Neutrophil (primary cell): ENCODE measurements at regions not wholly inside any gene's neighbourhood (a gene's known extent, or its start where the extent isn't known, plus 50 kb on each side); places are given as distances from the start of the nearest gene placed in this dataset.

Experiments
- H3K27ac ChIP-seq: fragments of 200-600 bp; sonication (generic); 2 replicates; pipeline ENCODE4 v1.5.1; 2016; ENCODE audit warnings: mild to moderate bottlenecking, moderate library complexity
- H3K27me3 ChIP-seq: fragments of 200-600 bp; sonication (generic); 2 replicates; pipeline ENCODE4 v1.6.0; 2016; ENCODE audit warnings: mild to moderate bottlenecking
- H3K36me3 ChIP-seq: fragments of 200-600 bp; sonication (generic); 2 replicates; pipeline ENCODE4 v1.5.1; 2017
- H3K4me1 ChIP-seq, 2 experiments: fragments of 200-600 bp in 1 of 2; sonication (generic) in 1 of 2; 1 replicate in 1 of 2; 2 replicates in 1 of 2; pipeline versions ENCODE4 v1.5.1 to v1.6.1; 2013 to 2016; ENCODE audit warnings: low read depth in 1 of 2, low read length in 1 of 2, mild to moderate bottlenecking in 1 of 2, moderate library complexity in 1 of 2; ENCODE audit not compliant: control insufficient read depth in 1 of 2, insufficient read depth in 1 of 2
- H3K4me3 ChIP-seq, 2 experiments: fragments of 200-600 bp in 1 of 2; sonication (generic) in 1 of 2; 1 replicate in 1 of 2; 2 replicates in 1 of 2; pipeline ENCODE4 v1.5.1; 2013 to 2016; ENCODE audit warnings: low read depth in 1 of 2, low read length in 1 of 2, mild to moderate bottlenecking in 1 of 2, moderate library complexity in 1 of 2
- H3K9me3 ChIP-seq: fragments of 200-600 bp; sonication (generic); 2 replicates; pipeline ENCODE4 v1.5.1; 2016
- CTCF ChIP-seq: fragments of 200-600 bp; sonication (generic); IDR thresholded peaks from 2 replicates; pipeline ENCODE4 v1.5.1; 2016; ENCODE audit warnings: antibody characterized with exemption

GRCh38 chr4:11312389-11312788, 116.3 kb downstream of the HS3ST1 start:
- Histone ChIP-seq H3K9me3 (no peaks in the 10 kb centered on the region), H3K36me3 (no peaks in the 10 kb centered on the region), H3K27me3 (no peaks in the 10 kb centered on the region), H3K27ac (no peak overlapping the region), H3K4me1 (no peaks in the 10 kb centered on the region), H3K4me3 (no peak overlapping the region)
- no peak for TF ChIP-seq CTCF

- Histone ChIP-seq H3K27ac (no peak overlapping the region), H3K36me3 (no peaks in the 10 kb centered on the region), H3K9me3 (no peaks in the 10 kb centered on the region), H3K27me3 (no peaks in the 10 kb centered on the region), H3K4me1 (no peaks in the 10 kb centered on the region), H3K4me3 (no peak overlapping the region)
- TF ChIP-seq CTCF = no peak
Observed at GRCh38 chr4:11301075-11301660, 127.5 kb downstream of the HS3ST1 start.

GRCh38 chr4:11299836-11300235, 128.9 kb downstream of the HS3ST1 start:
- H3K27ac ChIP-seq = no peak overlapping the region
- H3K4me3 ChIP-seq = no peak overlapping the region
- H3K9me3 ChIP-seq = no peaks in the 10 kb centered on the region
- H3K4me1 ChIP-seq = no peaks in the 10 kb centered on the region
- no peaks in the 10 kb centered on the region for H3K27me3 ChIP-seq
- H3K36me3 ChIP-seq = no peaks in the 10 kb centered on the region
- no peak for TF ChIP-seq CTCF

GRCh38 chr4:11299016-11299415, 129.7 kb downstream of the HS3ST1 start:
- TF ChIP-seq CTCF = no peak

GRCh38 chr4:11298451-11298850, 130.2 kb downstream of the HS3ST1 start:
- TF ChIP-seq CTCF = no peak
- Histone ChIP-seq H3K27me3 (no peaks in the 10 kb centered on the region), H3K36me3 (no peaks in the 10 kb centered on the region), H3K4me1 (no peaks in the 10 kb centered on the region), H3K4me3 (no peak overlapping the region), H3K27ac (no peak overlapping the region), H3K9me3 (no peaks in the 10 kb centered on the region)

More at GRCh38 chr4:11299016-11299415, 129.7 kb downstream of the HS3ST1 start:
- no peaks in the 10 kb centered on the region for H3K36me3 ChIP-seq
- no peaks in the 10 kb centered on the region for H3K4me1 ChIP-seq
- no peaks in the 10 kb centered on the region for H3K9me3 ChIP-seq
- no peak overlapping the region for H3K27ac ChIP-seq
- H3K4me3 ChIP-seq = no peak overlapping the region
- no peaks in the 10 kb centered on the region for H3K27me3 ChIP-seq

- H3K4me1 ChIP-seq = no peaks in the 10 kb centered on the region
- H3K4me3 ChIP-seq = no peak overlapping the region
- H3K36me3 ChIP-seq = no peaks in the 10 kb centered on the region
- H3K27ac ChIP-seq = no peak overlapping the region
- TF ChIP-seq CTCF = no peak
- H3K27me3 ChIP-seq = no peaks in the 10 kb centered on the region
- no peaks in the 10 kb centered on the region for H3K9me3 ChIP-seq
Observed at GRCh38 chr4:11297627-11298026, 131.1 kb downstream of the HS3ST1 start.
